ENCODE measurements at regions not wholly inside any gene's neighbourhood (a gene's known extent, or its start where the extent isn't known, plus 50 kb on each side); places are given as distances from the start of the nearest gene placed in this dataset.

DNA sequence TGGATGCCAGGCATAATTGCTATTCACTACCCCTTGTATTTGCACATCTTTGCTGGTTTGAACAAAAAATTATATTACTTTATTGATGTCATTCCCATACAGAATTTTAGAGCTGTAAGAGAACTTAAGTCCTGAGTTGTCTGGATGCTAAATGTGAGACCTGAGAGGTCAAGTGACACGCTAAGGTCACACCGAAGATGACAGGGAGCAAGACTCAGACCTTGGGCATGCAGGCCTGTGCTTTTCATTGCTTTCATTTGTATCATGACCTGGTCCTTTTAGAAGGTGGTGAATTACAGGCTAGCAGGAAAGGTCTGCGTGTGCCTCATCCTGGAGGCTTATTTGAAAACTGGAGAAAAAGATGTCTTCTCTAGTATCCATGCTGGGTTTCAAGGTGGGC is 312.0 kb upstream of the RASGRP1 start:
- DNase-seq: no peak
- H3K4me3 Mint-ChIP-seq (ENCODE audit: unreplicated experiment): no peak overlapping the region
- no peaks in the 10 kb centered on the region for H3K27me3 Mint-ChIP-seq (ENCODE audit: insufficient read depth, unreplicated experiment)
- ChIA-PET CTCF (no interaction called here), POLR2A (no interaction called here)
- H3K27ac Mint-ChIP-seq (ENCODE audit: unreplicated experiment): no peak overlapping the region
- no peaks in the 10 kb centered on the region for H3K36me3 ChIP-seq (ENCODE audit: control insufficient read depth, insufficient read depth, low read length)
- no peaks in the 10 kb centered on the region for H3K9me3 Mint-ChIP-seq (ENCODE audit: unreplicated experiment)
- intact Hi-C loops (cut with micrococcal nuclease; ENCODE audit: unreplicated experiment): loop anchor here (10.0 kb wide), 1 partner anchor 278 kb away; no protein-coding TSS in a partner anchor
- no peak overlapping the region for H3K4me3 ChIP-seq (ENCODE audit: low read depth, low read length)
- peaks cover 26% of the 10 kb centered on the region for H3K4me1 ChIP-seq
- peaks cover 13% of the 10 kb centered on the region for H3K4me1 Mint-ChIP-seq (ENCODE audit: low read depth, unreplicated experiment)
- no peaks in the 10 kb centered on the region for H3K9me3 ChIP-seq
- no peaks in the 10 kb centered on the region for H3K36me3 Mint-ChIP-seq (ENCODE audit: insufficient read depth, unreplicated experiment)
- TF ChIP-seq, protein P1, sequence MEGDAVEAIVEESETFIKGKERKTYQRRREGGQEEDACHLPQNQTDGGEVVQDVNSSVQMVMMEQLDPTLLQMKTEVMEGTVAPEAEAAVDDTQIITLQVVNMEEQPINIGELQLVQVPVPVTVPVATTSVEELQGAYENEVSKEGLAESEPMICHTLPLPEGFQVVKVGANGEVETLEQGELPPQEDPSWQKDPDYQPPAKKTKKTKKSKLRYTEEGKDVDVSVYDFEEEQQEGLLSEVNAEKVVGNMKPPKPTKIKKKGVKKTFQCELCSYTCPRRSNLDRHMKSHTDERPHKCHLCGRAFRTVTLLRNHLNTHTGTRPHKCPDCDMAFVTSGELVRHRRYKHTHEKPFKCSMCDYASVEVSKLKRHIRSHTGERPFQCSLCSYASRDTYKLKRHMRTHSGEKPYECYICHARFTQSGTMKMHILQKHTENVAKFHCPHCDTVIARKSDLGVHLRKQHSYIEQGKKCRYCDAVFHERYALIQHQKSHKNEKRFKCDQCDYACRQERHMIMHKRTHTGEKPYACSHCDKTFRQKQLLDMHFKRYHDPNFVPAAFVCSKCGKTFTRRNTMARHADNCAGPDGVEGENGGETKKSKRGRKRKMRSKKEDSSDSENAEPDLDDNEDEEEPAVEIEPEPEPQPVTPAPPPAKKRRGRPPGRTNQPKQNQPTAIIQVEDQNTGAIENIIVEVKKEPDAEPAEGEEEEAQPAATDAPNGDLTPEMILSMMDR (IDR thresholded peaks at IDR 0.05; ENCODE audit: insufficient read depth in 1 of 2, low read depth in 1 of 2, low read length in 1 of 2, severe bottlenecking in 1 of 2, unreplicated experiment in 1 of 2): no peak
- no TSS peak for BruUV-seq (replicated peaks)
- no peaks in the 10 kb centered on the region for H3K27me3 ChIP-seq (replicated peaks; ENCODE audit: control insufficient read depth, insufficient read depth, low read length)

DNA sequence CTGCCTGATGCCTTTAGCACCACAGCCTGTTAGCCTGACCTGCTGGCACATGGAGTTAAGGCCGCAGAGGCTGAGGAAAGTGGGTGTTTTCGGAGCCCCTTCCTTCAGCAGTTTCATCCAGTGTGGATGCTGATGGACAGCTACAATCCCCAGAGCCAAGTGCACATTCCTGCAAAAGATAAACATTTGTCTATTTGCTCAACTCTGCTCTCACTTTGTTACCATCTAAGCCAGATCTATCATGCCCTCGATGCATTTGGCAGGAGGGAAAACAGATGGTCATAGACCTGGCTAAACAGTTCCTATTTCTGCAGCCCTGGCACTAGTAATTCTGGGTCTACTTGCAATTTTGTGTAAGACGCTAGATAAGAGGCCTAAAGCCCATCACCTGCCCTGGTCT is 312.9 kb upstream of the RASGRP1 start:
- no peaks in the 10 kb centered on the region for H3K36me3 ChIP-seq (ENCODE audit: control insufficient read depth, insufficient read depth, low read length)
- no peak overlapping the region for H3K4me3 ChIP-seq (ENCODE audit: low read depth, low read length)
- H3K9me3 ChIP-seq: no peaks in the 10 kb centered on the region
- POLR2A ChIA-PET: no interaction called here
- H3K4me3 Mint-ChIP-seq (ENCODE audit: unreplicated experiment): no peak overlapping the region
- BruUV-seq (replicated peaks): no TSS peak
- H3K36me3 Mint-ChIP-seq (ENCODE audit: insufficient read depth, unreplicated experiment): no peaks in the 10 kb centered on the region
- no peaks in the 10 kb centered on the region for H3K27me3 Mint-ChIP-seq (ENCODE audit: insufficient read depth, unreplicated experiment)
- no peaks in the 10 kb centered on the region for H3K9me3 Mint-ChIP-seq (ENCODE audit: unreplicated experiment)
- H3K4me1 Mint-ChIP-seq (ENCODE audit: low read depth, unreplicated experiment): peaks cover 13% of the 10 kb centered on the region
- CTCF ChIA-PET: no interaction called here
- TF ChIP-seq, protein P1 (IDR thresholded peaks at IDR 0.05; ENCODE audit: insufficient read depth in 1 of 2, low read depth in 1 of 2, low read length in 1 of 2, severe bottlenecking in 1 of 2, unreplicated experiment in 1 of 2): no peak
- no peak for DNase-seq
- intact Hi-C loops (cut with micrococcal nuclease; ENCODE audit: unreplicated experiment): loop anchor here (10.0 kb wide), 1 partner anchor 277 kb away; no protein-coding TSS in a partner anchor
- H3K4me1 ChIP-seq: peaks cover 22% of the 10 kb centered on the region
- no peaks in the 10 kb centered on the region for H3K27me3 ChIP-seq (replicated peaks; ENCODE audit: control insufficient read depth, insufficient read depth, low read length)
- H3K27ac Mint-ChIP-seq (ENCODE audit: unreplicated experiment): no peak overlapping the region

DNA sequence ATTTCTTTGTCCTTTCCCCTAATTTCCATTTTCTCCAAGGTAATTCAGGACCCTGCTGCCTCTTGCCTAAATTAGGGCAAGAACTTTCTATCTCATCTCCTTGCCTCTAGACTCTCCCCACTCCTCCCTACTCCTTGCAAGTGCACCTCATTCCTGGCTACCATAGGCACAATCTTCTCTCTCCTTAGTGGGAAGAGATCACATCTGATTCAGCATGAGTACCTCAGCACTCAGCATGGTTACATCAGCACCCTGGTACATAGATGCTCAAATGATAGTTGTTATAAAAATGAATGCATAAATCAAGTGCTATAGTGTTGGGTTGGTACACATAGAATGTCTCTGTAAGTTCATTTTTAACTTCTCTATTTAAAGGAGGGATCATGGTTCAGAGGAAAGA is 313.4 kb upstream of the RASGRP1 start:
- CTCF ChIA-PET: no interaction called here
- H3K9me3 Mint-ChIP-seq (ENCODE audit: unreplicated experiment): no peaks in the 10 kb centered on the region
- H3K9me3 ChIP-seq: no peaks in the 10 kb centered on the region
- POLR2A ChIA-PET: no interaction called here
- H3K27me3 Mint-ChIP-seq (ENCODE audit: insufficient read depth, unreplicated experiment): no peaks in the 10 kb centered on the region
- no peak overlapping the region for H3K27ac Mint-ChIP-seq (ENCODE audit: unreplicated experiment)
- H3K27me3 ChIP-seq (replicated peaks; ENCODE audit: control insufficient read depth, insufficient read depth, low read length): no peaks in the 10 kb centered on the region
- no TSS peak for BruUV-seq (replicated peaks)
- H3K36me3 Mint-ChIP-seq (ENCODE audit: insufficient read depth, unreplicated experiment): no peaks in the 10 kb centered on the region
- TF ChIP-seq, protein P1 (IDR thresholded peaks at IDR 0.05; ENCODE audit: insufficient read depth in 1 of 2, low read depth in 1 of 2, low read length in 1 of 2, severe bottlenecking in 1 of 2, unreplicated experiment in 1 of 2): no peak
- H3K4me1 Mint-ChIP-seq (ENCODE audit: low read depth, unreplicated experiment): peaks cover 8% of the 10 kb centered on the region
- no peak overlapping the region for H3K4me3 Mint-ChIP-seq (ENCODE audit: unreplicated experiment)
- H3K4me3 ChIP-seq (ENCODE audit: low read depth, low read length): no peak overlapping the region
- no peaks in the 10 kb centered on the region for H3K36me3 ChIP-seq (ENCODE audit: control insufficient read depth, insufficient read depth, low read length)
- intact Hi-C loops (cut with micrococcal nuclease; ENCODE audit: unreplicated experiment): loop anchor here (10.0 kb wide), 1 partner anchor 277 kb away; no protein-coding TSS in a partner anchor
- peaks cover 17% of the 10 kb centered on the region for H3K4me1 ChIP-seq
- no peak for DNase-seq

Measured in Caco-2 (cell line).